ENCODE measurements at regions not wholly inside any gene's neighbourhood (a gene's known extent, or its start where the extent isn't known, plus 50 kb on each side); places are given as distances from the start of the nearest gene placed in this dataset.
"Not testable (repeated sequence)": the region's sequence is repeated elsewhere in the genome, so short reads cannot be mapped to it uniquely, and the experiment has no call there.

- DNase-seq, result not testable (repeated sequence)
Measured at GRCh38 chr13:16201202-16201601, 2980.4 kb downstream of the TUBA3C start.

GRCh38 chr13:16160609-16161008, 3021.0 kb downstream of the TUBA3C start:
- DNase-seq, result not testable (repeated sequence)

- not testable (repeated sequence) for DNase-seq
Measured at GRCh38 chr13:16158958-16159357, 3022.7 kb downstream of the TUBA3C start.

DNA sequence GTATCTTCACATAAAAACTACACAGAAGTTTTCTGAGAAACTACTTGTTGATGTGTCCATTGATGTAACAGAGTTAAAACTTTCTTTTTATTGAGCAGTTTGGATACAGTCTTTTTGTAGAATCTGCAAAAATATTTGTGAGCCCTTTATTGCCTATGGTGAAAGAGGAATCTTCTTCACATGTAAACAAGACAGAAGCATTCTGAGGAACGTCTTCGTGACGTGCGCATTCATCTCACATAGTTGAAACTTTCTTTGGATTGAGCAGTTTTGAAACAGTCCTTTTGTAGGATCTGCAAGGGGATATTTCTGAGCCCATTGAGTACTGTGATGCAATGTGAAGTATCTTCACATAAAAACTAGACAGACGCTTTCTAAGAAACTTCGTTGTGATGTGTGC, 3023.6 kb downstream of the TUBA3C start:
- not testable (repeated sequence) for DNase-seq

DNA sequence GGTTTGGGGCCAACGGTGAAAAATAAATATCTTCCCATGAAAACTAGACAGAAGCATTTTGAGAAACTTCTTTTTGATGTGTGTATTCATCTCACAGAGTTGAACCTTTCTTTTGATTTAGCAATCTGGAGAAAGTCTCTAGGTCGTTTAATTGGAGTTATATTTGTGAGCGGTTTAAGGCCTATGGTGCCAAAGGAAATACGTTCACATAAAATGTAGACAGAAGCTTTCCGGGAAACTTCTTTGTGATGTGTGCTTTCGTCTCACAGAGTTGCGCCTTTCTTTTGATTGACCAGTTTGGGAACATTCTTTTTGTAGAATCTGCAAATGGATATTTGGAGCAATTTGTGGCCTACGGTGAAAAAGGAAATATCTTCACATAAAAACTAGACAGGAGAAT, 3028.8 kb downstream of the TUBA3C start:
- not testable (repeated sequence) for DNase-seq

- not testable (repeated sequence) for DNase-seq
Measured at GRCh38 chr13:16151296-16151695, 3030.3 kb downstream of the TUBA3C start.

- DNase-seq, result not testable (repeated sequence)
Measured at GRCh38 chr13:16149415-16149814, 3032.2 kb downstream of the TUBA3C start.

DNA sequence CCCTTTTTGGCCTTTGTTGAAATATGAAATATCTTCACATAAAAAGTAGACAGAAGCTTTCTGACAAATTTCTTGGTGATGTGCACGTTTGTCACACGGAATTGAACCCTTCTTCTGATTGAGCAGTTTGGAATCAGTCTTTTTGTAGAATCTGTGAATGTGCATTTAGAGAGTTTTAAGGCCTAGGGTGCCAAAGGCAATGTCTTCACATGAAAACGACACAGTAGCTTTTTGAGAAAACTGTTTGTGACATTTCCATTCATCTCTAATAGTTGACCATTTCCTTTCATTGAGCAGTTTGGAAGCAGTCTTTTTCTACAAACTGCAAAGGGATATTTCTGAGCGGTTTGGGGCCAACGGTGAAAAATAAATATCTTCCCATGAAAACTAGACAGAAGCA, 3036.0 kb downstream of the TUBA3C start:
- DNase-seq, result peak; percentile 0

- not testable (repeated sequence) for DNase-seq
Measured at GRCh38 chr13:16141361-16141760, 3040.3 kb downstream of the TUBA3C start.

DNA sequence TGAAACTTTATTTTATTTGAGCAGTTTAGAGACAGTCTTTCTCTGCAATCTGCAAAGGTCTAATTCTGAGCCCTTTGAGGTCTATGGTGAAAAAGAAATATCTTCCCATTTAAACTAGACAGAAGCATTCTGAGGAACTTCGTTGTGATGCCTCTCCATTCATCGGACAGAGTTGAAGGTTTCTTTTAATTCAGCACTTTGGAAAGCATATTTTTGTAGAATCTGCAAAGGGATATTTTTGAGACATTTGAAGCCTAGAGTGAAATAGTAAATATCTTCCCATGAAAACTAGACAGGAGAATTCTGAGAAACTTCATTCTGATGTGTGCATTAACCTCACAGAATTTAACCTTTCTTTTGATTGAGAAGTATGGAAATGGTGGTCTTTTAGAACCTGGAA, 3044.8 kb downstream of the TUBA3C start:
- DNase-seq, result not testable (repeated sequence)

GRCh38 chr13:16128675-16129074, 3052.9 kb downstream of the TUBA3C start:
- not testable (repeated sequence) for DNase-seq

DNA sequence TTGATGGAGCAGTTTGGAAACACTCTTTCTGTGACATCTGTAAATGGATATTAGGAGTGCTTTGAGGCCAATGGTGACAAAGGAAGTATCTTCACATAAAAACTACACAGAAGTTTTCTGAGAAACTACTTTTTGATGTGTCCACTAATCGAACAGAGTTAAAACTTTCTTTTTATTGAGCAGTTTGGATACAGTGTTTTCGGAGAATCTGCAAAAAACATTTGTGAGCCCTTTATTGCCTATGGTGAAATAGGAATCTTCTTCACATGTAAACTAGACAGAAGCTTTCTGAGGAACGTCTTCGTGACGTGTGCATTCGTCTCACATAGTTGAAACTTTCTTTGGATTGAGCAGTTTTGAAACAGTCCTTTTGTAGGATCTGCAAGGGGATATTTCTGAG, 3068.2 kb downstream of the TUBA3C start:
- not testable (repeated sequence) for DNase-seq

All from CD4-positive, alpha-beta T cell treated with Interleukin-6 for 4 hours (primary cell).